Thymus (tissue), 11 donors: ENCODE measurements at regions not wholly inside any gene's neighbourhood (a gene's known extent, or its start where the extent isn't known, plus 50 kb on each side); places are given as distances from the start of the nearest gene placed in this dataset.
"Not testable (repeated sequence)": the region's sequence is repeated elsewhere in the genome, so short reads cannot be mapped to it uniquely, and the experiment has no call there.

Experiments used
- DNase-seq, 9 donors: peaks; one replicate each; pipeline ENCODE4 v3.0.0-alpha.2; 2013; ENCODE audit warnings: low spot score in 9 of 9, low read depth in 6 of 9, missing footprints in 1 of 9
- H3K27ac ChIP-seq, 2 donors: one replicate each; pipeline ENCODE4 v1.5.1; 2013; ENCODE audit warnings: control low read depth in 1 of 2, low read depth in 1 of 2, low read length in 1 of 2, mild to moderate bottlenecking in 1 of 2, moderate library complexity in 1 of 2
- H3K27me3 ChIP-seq, 2 donors: one replicate each; pipeline ENCODE4 v1.5.1; 2013; ENCODE audit warnings: low read length in 1 of 2; ENCODE audit not compliant: control insufficient read depth in 2 of 2, insufficient read depth in 1 of 2
- H3K36me3 ChIP-seq, 2 donors: one replicate each; pipeline ENCODE4 v1.5.1; 2013; ENCODE audit warnings: low read length in 1 of 2, mild to moderate bottlenecking in 1 of 2, moderate library complexity in 1 of 2; ENCODE audit not compliant: control insufficient read depth in 2 of 2, insufficient read depth in 2 of 2
- H3K4me1 ChIP-seq, 2 donors: one replicate each; pipeline ENCODE4 v1.5.1; 2013; ENCODE audit warnings: low read length in 2 of 2; ENCODE audit not compliant: control insufficient read depth in 2 of 2, insufficient read depth in 2 of 2
- H3K4me3 ChIP-seq, 2 donors: one replicate each; pipeline ENCODE4 v1.5.1; 2013; ENCODE audit warnings: low read length in 2 of 2, control low read depth in 1 of 2, mild to moderate bottlenecking in 1 of 2
- H3K9me3 ChIP-seq, 2 donors: one replicate each; pipeline ENCODE4 v1.5.1; 2013; ENCODE audit warnings: low read length in 1 of 2, mild to moderate bottlenecking in 1 of 2; ENCODE audit not compliant: control insufficient read depth in 2 of 2, insufficient read depth in 1 of 2
- WGBS: extraction: QIAGEN DNeasy Blood & Tissue Kit; methylation state at CpG from one replicate; pipeline ENCODE4 v1.1.7; 2013; 5-methylcytosine and 5-hydroxymethylcytosine counted together
- donor health status: healthy.

DNA sequence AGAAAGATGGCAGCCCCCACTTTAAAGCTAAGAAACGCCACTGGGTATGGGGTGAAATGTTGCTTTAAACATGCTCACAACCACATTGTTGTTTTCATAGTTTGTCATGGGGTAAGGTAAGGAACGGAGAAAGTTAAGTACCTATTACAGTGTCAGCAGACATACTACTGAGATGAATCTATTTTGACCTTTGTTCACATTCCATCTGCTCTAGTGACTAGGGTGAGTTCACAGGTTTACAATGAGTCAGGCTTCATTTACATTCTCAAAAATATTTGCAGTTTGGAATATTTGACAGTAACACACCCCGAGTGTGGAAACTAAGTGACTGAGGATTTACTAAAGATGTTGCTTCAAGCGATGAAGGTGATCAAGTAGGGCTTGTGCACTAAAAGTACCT is 428.7 kb upstream of the ACVR2A start:
- 94% methylated on average over 4 of the region's 4 CpGs for WGBS
- no peaks in the 10 kb centered on the region for H3K27me3 ChIP-seq
- H3K27ac ChIP-seq, result no peak overlapping the region
- DNase-seq, result no peak
- H3K4me1 ChIP-seq, result no peaks in the 10 kb centered on the region
- H3K36me3 ChIP-seq, result no peaks in the 10 kb centered on the region
- H3K4me3 ChIP-seq, result no peak overlapping the region
- no peaks in the 10 kb centered on the region for H3K9me3 ChIP-seq

- DNase-seq, H3K4me1 ChIP-seq, H3K27ac ChIP-seq, H3K27me3 ChIP-seq, H3K4me3 ChIP-seq, H3K9me3 ChIP-seq, H3K36me3 ChIP-seq: not testable (repeated sequence)
- WGBS, result 78% methylated on average over 1 of the region's 1 CpG
Observed at GRCh38 chr2:147414656-147415055, 430.2 kb upstream of the ACVR2A start.

GRCh38 chr2:147408357-147408756 is 436.5 kb upstream of the ACVR2A start:
- no peak for DNase-seq

DNA sequence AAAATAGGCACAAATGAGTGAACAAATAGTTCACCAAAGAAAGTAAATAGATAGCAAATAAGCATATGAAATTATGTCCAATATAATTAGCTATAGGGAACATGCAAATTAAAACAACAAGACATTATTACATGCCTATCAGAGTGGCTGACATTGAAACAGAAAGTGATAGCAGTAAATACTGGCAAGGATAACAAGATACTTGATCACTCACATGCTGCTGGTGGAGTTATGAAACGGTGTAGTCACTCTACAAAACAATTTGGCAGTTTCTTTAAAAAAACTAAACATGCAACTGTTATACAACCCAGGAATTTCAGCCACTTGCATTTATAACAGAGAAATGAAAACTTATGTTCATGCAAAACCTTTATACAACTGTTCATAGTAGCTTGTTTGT is 439.2 kb upstream of the ACVR2A start:
- Histone ChIP-seq H3K27ac (no peak overlapping the region), H3K4me3 (no peak overlapping the region), H3K4me1 (no peaks in the 10 kb centered on the region), H3K9me3 (no peaks in the 10 kb centered on the region), H3K27me3 (no peaks in the 10 kb centered on the region), H3K36me3 (no peaks in the 10 kb centered on the region)
- WGBS, result 69% methylated on average over 1 of the region's 1 CpG
- DNase-seq, result no peak

More at GRCh38 chr2:147408357-147408756, 436.5 kb upstream of the ACVR2A start:
- Histone ChIP-seq H3K27me3 (no peaks in the 10 kb centered on the region), H3K4me3 (no peak overlapping the region), H3K9me3 (no peaks in the 10 kb centered on the region), H3K27ac (no peak overlapping the region), H3K4me1 (no peaks in the 10 kb centered on the region), H3K36me3 (no peaks in the 10 kb centered on the region)
- WGBS, result 96% methylated on average over 2 of the region's 2 CpGs

- no peaks in the 10 kb centered on the region for H3K4me1 ChIP-seq
- H3K27me3 ChIP-seq, result no peaks in the 10 kb centered on the region
- H3K9me3 ChIP-seq, result no peaks in the 10 kb centered on the region
- no peak overlapping the region for H3K27ac ChIP-seq
- 89% methylated on average over 2 of the region's 2 CpGs for WGBS
- H3K4me3 ChIP-seq, result no peak overlapping the region
- DNase-seq, result peak in 1 of 9 donors; percentile 10
- H3K36me3 ChIP-seq, result no peaks in the 10 kb centered on the region
Observed at GRCh38 chr2:147398996-147399395, 445.8 kb upstream of the ACVR2A start.

- H3K9me3 ChIP-seq, result no peaks in the 10 kb centered on the region
- H3K27ac ChIP-seq, result no peak overlapping the region
- no peaks in the 10 kb centered on the region for H3K36me3 ChIP-seq
- no peak for DNase-seq
- no peaks in the 10 kb centered on the region for H3K27me3 ChIP-seq
- no peak overlapping the region for H3K4me3 ChIP-seq
- no peaks in the 10 kb centered on the region for H3K4me1 ChIP-seq
- 92% methylated on average over 2 of the region's 2 CpGs for WGBS
Observed at GRCh38 chr2:147398301-147398700, 446.5 kb upstream of the ACVR2A start.

GRCh38 chr2:147396890-147397289 is 447.9 kb upstream of the ACVR2A start:
- no peak for DNase-seq
- H3K4me3 ChIP-seq, result no peak overlapping the region
- H3K4me1 ChIP-seq, result no peaks in the 10 kb centered on the region
- 93% methylated on average over 3 of the region's 3 CpGs for WGBS
- no peaks in the 10 kb centered on the region for H3K27me3 ChIP-seq
- H3K36me3 ChIP-seq, result no peaks in the 10 kb centered on the region
- H3K9me3 ChIP-seq, result no peaks in the 10 kb centered on the region
- no peak overlapping the region for H3K27ac ChIP-seq

DNA sequence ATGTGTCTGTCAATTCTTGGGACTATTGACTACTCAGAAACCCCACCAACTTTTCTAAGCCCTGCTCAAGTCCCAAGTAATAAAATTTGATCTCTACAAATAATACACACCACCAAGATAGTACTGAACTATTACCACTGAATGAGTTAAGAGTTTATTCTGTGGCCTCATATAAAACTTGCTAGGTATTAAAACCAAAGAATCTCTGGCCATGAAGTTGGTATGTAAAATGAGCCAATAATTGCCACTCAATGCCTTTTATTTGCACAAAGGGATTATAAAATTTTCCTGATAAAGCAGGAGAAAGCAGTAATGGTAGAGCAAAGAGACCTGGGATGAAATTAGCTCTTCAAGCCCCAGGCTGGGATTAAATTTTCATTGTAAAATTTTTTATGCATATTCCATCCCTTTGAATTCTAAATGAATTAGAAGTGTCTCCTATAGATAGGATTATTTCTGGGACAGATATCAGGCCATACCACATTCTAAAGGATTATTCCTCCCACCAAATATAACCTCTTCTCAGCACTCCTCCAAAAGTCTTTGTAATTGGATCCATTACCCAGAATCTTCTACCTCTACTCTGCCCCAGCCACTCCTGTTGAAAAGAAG is 450.5 kb upstream of the ACVR2A start:
- H3K9me3 ChIP-seq, result no peaks in the 10 kb centered on the region
- H3K4me1 ChIP-seq, result no peaks in the 10 kb centered on the region
- no peak overlapping the region for H3K27ac ChIP-seq
- no peak overlapping the region for H3K4me3 ChIP-seq
- no peaks in the 10 kb centered on the region for H3K27me3 ChIP-seq
- DNase-seq, result no peak
- no peaks in the 10 kb centered on the region for H3K36me3 ChIP-seq

- H3K4me1 ChIP-seq, result no peaks in the 10 kb centered on the region
- no peaks in the 10 kb centered on the region for H3K36me3 ChIP-seq
- WGBS, result 91% methylated on average over 3 of the region's 3 CpGs
- no peak overlapping the region for H3K27ac ChIP-seq
- H3K27me3 ChIP-seq, result no peaks in the 10 kb centered on the region
- DNase-seq, result no peak
- no peaks in the 10 kb centered on the region for H3K9me3 ChIP-seq
- no peak overlapping the region for H3K4me3 ChIP-seq
Observed at GRCh38 chr2:147392180-147392579, 452.6 kb upstream of the ACVR2A start.

GRCh38 chr2:147390475-147390874 is 454.4 kb upstream of the ACVR2A start:
- H3K27ac ChIP-seq, result no peak overlapping the region
- H3K36me3 ChIP-seq, result no peaks in the 10 kb centered on the region
- no peak overlapping the region for H3K4me3 ChIP-seq
- WGBS, result 88% methylated on average over 3 of the region's 3 CpGs
- no peak for DNase-seq
- H3K4me1 ChIP-seq, result no peaks in the 10 kb centered on the region
- no peaks in the 10 kb centered on the region for H3K27me3 ChIP-seq
- H3K9me3 ChIP-seq, result no peaks in the 10 kb centered on the region
